Testis (tissue), 2 donors: ENCODE measurements at regions not wholly inside any gene's neighbourhood (a gene's known extent, or its start where the extent isn't known, plus 50 kb on each side); places are given as distances from the start of the nearest gene placed in this dataset.

ENCODE experiments used
- CTCF ChIP-seq, 3 experiments: fragments of 450-650 bp in 2 of 3; fragments of 200-600 bp in 1 of 3; sonication (generic) in 1 of 3; IDR thresholded peaks; one replicate each; pipeline ENCODE4 v1.5.1; 2016 to 2019; ENCODE audit warnings: antibody characterized with exemption in 3 of 3, mild to moderate bottlenecking in 2 of 3, moderate library complexity in 1 of 3
- POLR2A ChIP-seq: fragments of 450-650 bp; IDR thresholded peaks from one replicate; pipeline ENCODE4 v1.6.1; 2017; ENCODE audit warnings: antibody characterized with exemption, mild to moderate bottlenecking, moderate library complexity

DNA sequence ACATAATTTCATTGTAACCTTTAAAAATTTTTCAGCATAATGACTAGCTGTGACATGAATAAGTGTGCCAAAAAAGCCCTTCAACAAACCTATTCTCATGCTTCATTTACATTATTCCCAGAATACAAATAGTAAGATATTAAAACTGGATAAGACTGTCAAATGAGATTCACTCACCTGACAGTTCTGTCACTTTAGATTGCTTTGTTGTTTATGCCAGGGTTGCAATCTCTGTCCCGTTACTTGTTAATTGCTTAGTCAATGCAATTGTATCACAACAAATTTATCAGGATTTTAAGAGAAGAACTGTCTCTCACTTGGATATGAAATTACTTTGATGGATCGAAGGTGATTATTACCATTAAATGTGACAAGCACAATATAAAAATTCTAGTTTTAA lies 616.0 kb upstream of the IGFBP7 start:
- no peak for TF ChIP-seq CTCF (IDR thresholded peaks at IDR 0.05)
- no peak for TF ChIP-seq POLR2A
